ENCODE measurements at regions not wholly inside any gene's neighbourhood (a gene's known extent, or its start where the extent isn't known, plus 50 kb on each side); places are given as distances from the start of the nearest gene placed in this dataset.

- Histone ChIP-seq H2BK5ac (ENCODE audit: low read depth, low read length, poor library complexity, severe bottlenecking) (no peak overlapping the region), H2BK15ac (ENCODE audit: low read depth, poor library complexity, severe bottlenecking) (no peak overlapping the region), H3K36me3 (ENCODE audit: control insufficient read depth in 1 of 2, insufficient read depth in 2 of 2, low read depth in 1 of 2, low read length in 2 of 2) (no peaks in the 10 kb centered on the region), H4K91ac (ENCODE audit: low read length) (no peak overlapping the region), H2AK5ac (ENCODE audit: low read length, severe bottlenecking) (no peak overlapping the region), H4K8ac (ENCODE audit: low read length) (no peak overlapping the region), H3K4me3 (ENCODE audit: insufficient read depth in 1 of 2, low read depth in 1 of 2, low read length in 2 of 2) (no peak overlapping the region), H2BK12ac (ENCODE audit: low read length in 2 of 2) (no peak overlapping the region), H3K27ac (ENCODE audit: low read length, poor library complexity, severe bottlenecking) (no peak overlapping the region), H3K9ac (ENCODE audit: low read length) (no peak overlapping the region), H2BK120ac (ENCODE audit: low read depth, low read length) (no peak overlapping the region), H3K27me3 (ENCODE audit: control insufficient read depth in 1 of 2, insufficient read depth in 1 of 2, low read length in 2 of 2) (peaks cover 31 to 58% of the 10 kb centered on the region in 2 experiments), H3K4me2 (ENCODE audit: low read length, poor library complexity, severe bottlenecking) (no peak overlapping the region), H3K18ac (ENCODE audit: low read depth in 1 of 2, low read length in 2 of 2) (no peak overlapping the region), H2AFZ (ENCODE audit: low read depth, low read length) (no peak overlapping the region), H3K4ac (ENCODE audit: low read depth in 1 of 2, low read length in 2 of 2) (no peak overlapping the region), H3K9me3 (ENCODE audit: control insufficient read depth, low read length) (no peaks in the 10 kb centered on the region), H3K14ac (ENCODE audit: low read length in 2 of 2) (no peak overlapping the region), H3K79me1 (replicated peaks; ENCODE audit: low read length, poor library complexity, severe bottlenecking) (no peaks in the 10 kb centered on the region), H3K4me1 (ENCODE audit: control insufficient read depth, insufficient read depth, low read depth, low read length) (peaks cover 5% of the 10 kb centered on the region), H3K23ac (ENCODE audit: low read length in 2 of 2) (no peak overlapping the region)
- 60% methylated on average over 6 of the region's 9 CpGs for WGBS
- no peak for DNase-seq
Observed at GRCh38 chr9:126058011-126058531, 268.6 kb upstream of the MVB12B start.

DNA sequence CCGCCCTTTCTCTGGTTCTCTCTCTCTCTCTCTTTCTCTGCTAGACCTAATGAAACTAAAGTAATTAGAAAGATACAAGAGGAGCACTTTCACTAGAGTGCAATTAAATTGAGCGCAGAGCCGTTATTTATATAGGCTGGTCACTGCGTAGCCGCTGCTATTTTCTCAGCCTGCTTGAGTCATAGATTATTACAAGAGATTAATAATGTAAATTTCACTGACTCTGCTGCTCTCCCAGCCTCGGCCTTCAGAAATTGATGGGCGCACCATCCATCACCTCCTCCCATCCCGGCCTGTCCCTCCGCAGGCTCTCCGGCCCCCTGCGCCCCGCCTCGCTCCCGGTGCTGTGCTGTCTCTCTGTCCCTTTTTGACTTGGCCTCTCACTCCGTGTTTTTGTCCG is 268.0 kb upstream of the MVB12B start:
- no peak overlapping the region for H2BK5ac ChIP-seq (ENCODE audit: low read depth, low read length, poor library complexity, severe bottlenecking)
- H3K18ac ChIP-seq (ENCODE audit: low read depth in 1 of 2, low read length in 2 of 2), result no peak overlapping the region
- H2BK12ac ChIP-seq (ENCODE audit: low read length in 2 of 2), result no peak overlapping the region
- H3K4me3 ChIP-seq (ENCODE audit: insufficient read depth in 1 of 2, low read depth in 1 of 2, low read length in 2 of 2), result no peak overlapping the region
- H2BK15ac ChIP-seq (ENCODE audit: low read depth, poor library complexity, severe bottlenecking), result no peak overlapping the region
- peaks cover 27 to 53% of the 10 kb centered on the region in 2 experiments for H3K27me3 ChIP-seq (ENCODE audit: control insufficient read depth in 1 of 2, insufficient read depth in 1 of 2, low read length in 2 of 2)
- no peaks in the 10 kb centered on the region for H3K9me3 ChIP-seq (ENCODE audit: control insufficient read depth, low read length)
- 92% methylated on average over 12 of the region's 16 CpGs for WGBS
- H2AK5ac ChIP-seq (ENCODE audit: low read length, severe bottlenecking), result no peak overlapping the region
- H3K36me3 ChIP-seq (ENCODE audit: control insufficient read depth in 1 of 2, insufficient read depth in 2 of 2, low read depth in 1 of 2, low read length in 2 of 2), result no peaks in the 10 kb centered on the region
- H3K4me2 ChIP-seq (ENCODE audit: low read length, poor library complexity, severe bottlenecking), result no peak overlapping the region
- no peak for DNase-seq
- H4K8ac ChIP-seq (ENCODE audit: low read length), result no peak overlapping the region
- H3K27ac ChIP-seq (ENCODE audit: low read length, poor library complexity, severe bottlenecking), result no peak overlapping the region
- no peak overlapping the region for H4K91ac ChIP-seq (ENCODE audit: low read length)
- no peak overlapping the region for H3K4ac ChIP-seq (ENCODE audit: low read depth in 1 of 2, low read length in 2 of 2)
- H3K9ac ChIP-seq (ENCODE audit: low read length), result no peak overlapping the region
- H3K79me1 ChIP-seq (replicated peaks; ENCODE audit: low read length, poor library complexity, severe bottlenecking), result no peaks in the 10 kb centered on the region
- H2BK120ac ChIP-seq (ENCODE audit: low read depth, low read length), result no peak overlapping the region
- H2AFZ ChIP-seq (ENCODE audit: low read depth, low read length), result no peak overlapping the region
- H3K23ac ChIP-seq (ENCODE audit: low read length in 2 of 2), result no peak overlapping the region
- H3K14ac ChIP-seq (ENCODE audit: low read length in 2 of 2), result no peak overlapping the region
- peaks cover 5% of the 10 kb centered on the region for H3K4me1 ChIP-seq (ENCODE audit: control insufficient read depth, insufficient read depth, low read depth, low read length)

- H3K27ac ChIP-seq (ENCODE audit: low read length, poor library complexity, severe bottlenecking), result no peak overlapping the region
- no peak for DNase-seq
- H3K27me3 ChIP-seq (ENCODE audit: control insufficient read depth in 1 of 2, insufficient read depth in 1 of 2, low read length in 2 of 2), result peaks cover 13 to 51% of the 10 kb centered on the region in 2 experiments
Observed at GRCh38 chr9:126061575-126061974, 265.1 kb upstream of the MVB12B start.

GRCh38 chr9:126062158-126062886 is 264.3 kb upstream of the MVB12B start:
- Histone ChIP-seq H3K9ac (ENCODE audit: low read length) (no peak overlapping the region), H3K4me2 (ENCODE audit: low read length, poor library complexity, severe bottlenecking) (no peak overlapping the region), H3K4ac (ENCODE audit: low read depth in 1 of 2, low read length in 2 of 2) (no peak overlapping the region), H2AFZ (ENCODE audit: low read depth, low read length) (no peak overlapping the region), H2AK5ac (ENCODE audit: low read length, severe bottlenecking) (no peak overlapping the region), H3K4me3 (ENCODE audit: insufficient read depth in 1 of 2, low read depth in 1 of 2, low read length in 2 of 2) (peak overlapping the region in 1 of 2 experiments; percentile 21), H3K36me3 (ENCODE audit: control insufficient read depth in 1 of 2, insufficient read depth in 2 of 2, low read depth in 1 of 2, low read length in 2 of 2) (no peaks in the 10 kb centered on the region), H3K9me3 (ENCODE audit: control insufficient read depth, low read length) (no peaks in the 10 kb centered on the region), H3K79me1 (replicated peaks; ENCODE audit: low read length, poor library complexity, severe bottlenecking) (no peaks in the 10 kb centered on the region), H3K23ac (ENCODE audit: low read length in 2 of 2) (no peak overlapping the region), H4K8ac (ENCODE audit: low read length) (no peak overlapping the region), H4K91ac (ENCODE audit: low read length) (no peak overlapping the region), H3K14ac (ENCODE audit: low read length in 2 of 2) (no peak overlapping the region), H3K4me1 (ENCODE audit: control insufficient read depth, insufficient read depth, low read depth, low read length) (peaks cover 2% of the 10 kb centered on the region), H3K18ac (ENCODE audit: low read depth in 1 of 2, low read length in 2 of 2) (no peak overlapping the region), H3K27ac (ENCODE audit: low read length, poor library complexity, severe bottlenecking) (no peak overlapping the region), H2BK120ac (ENCODE audit: low read depth, low read length) (no peak overlapping the region), H3K27me3 (ENCODE audit: control insufficient read depth in 1 of 2, insufficient read depth in 1 of 2, low read length in 2 of 2) (peaks cover 13 to 58% of the 10 kb centered on the region in 2 experiments), H2BK5ac (ENCODE audit: low read depth, low read length, poor library complexity, severe bottlenecking) (no peak overlapping the region), H2BK15ac (ENCODE audit: low read depth, poor library complexity, severe bottlenecking) (no peak overlapping the region), H2BK12ac (ENCODE audit: low read length in 2 of 2) (no peak overlapping the region)
- DNase-seq, result no peak
- 88% methylated on average over 11 of the region's 11 CpGs for WGBS

More at GRCh38 chr9:126061575-126061974, 265.1 kb upstream of the MVB12B start:
- Histone ChIP-seq H4K8ac (ENCODE audit: low read length) (no peak overlapping the region), H2BK12ac (ENCODE audit: low read length in 2 of 2) (no peak overlapping the region), H3K14ac (ENCODE audit: low read length in 2 of 2) (no peak overlapping the region), H2AK5ac (ENCODE audit: low read length, severe bottlenecking) (no peak overlapping the region), H4K91ac (ENCODE audit: low read length) (no peak overlapping the region), H2AFZ (ENCODE audit: low read depth, low read length) (no peak overlapping the region), H3K9me3 (ENCODE audit: control insufficient read depth, low read length) (no peaks in the 10 kb centered on the region), H3K9ac (ENCODE audit: low read length) (no peak overlapping the region), H3K4ac (ENCODE audit: low read depth in 1 of 2, low read length in 2 of 2) (no peak overlapping the region), H3K23ac (ENCODE audit: low read length in 2 of 2) (no peak overlapping the region), H2BK120ac (ENCODE audit: low read depth, low read length) (no peak overlapping the region), H3K36me3 (ENCODE audit: control insufficient read depth in 1 of 2, insufficient read depth in 2 of 2, low read depth in 1 of 2, low read length in 2 of 2) (no peaks in the 10 kb centered on the region), H3K4me1 (ENCODE audit: control insufficient read depth, insufficient read depth, low read depth, low read length) (peaks cover 2% of the 10 kb centered on the region), H2BK15ac (ENCODE audit: low read depth, poor library complexity, severe bottlenecking) (no peak overlapping the region), H3K18ac (ENCODE audit: low read depth in 1 of 2, low read length in 2 of 2) (no peak overlapping the region), H3K4me3 (ENCODE audit: insufficient read depth in 1 of 2, low read depth in 1 of 2, low read length in 2 of 2) (no peak overlapping the region), H3K4me2 (ENCODE audit: low read length, poor library complexity, severe bottlenecking) (no peak overlapping the region), H3K79me1 (replicated peaks; ENCODE audit: low read length, poor library complexity, severe bottlenecking) (no peaks in the 10 kb centered on the region), H2BK5ac (ENCODE audit: low read depth, low read length, poor library complexity, severe bottlenecking) (no peak overlapping the region)
- 87% methylated on average over 5 of the region's 5 CpGs for WGBS

Measured in mesenchymal stem cell (in vitro differentiated cells and primary cell).